Natural killer cell (primary cell): ENCODE measurements at regions not wholly inside any gene's neighbourhood (a gene's known extent, or its start where the extent isn't known, plus 50 kb on each side); places are given as distances from the start of the nearest gene placed in this dataset.

Experiments
- ATAC-seq, 3 donors: fragments of 150-1000 bp in 2 of 3; fragments of 200-7000 bp in 1 of 3; cut with Tn5 transposase; 1 replicate in 1 of 3; 2 replicates in 2 of 3; pipeline ENCODE4 v1.10.0; 2021; ENCODE audit warnings: mild to moderate bottlenecking in 2 of 3, moderate library complexity in 2 of 3
- DNase-seq, 2 donors: peaks; one replicate each; pipeline versions ENCODE4 v3.0.0 to v3.0.0-alpha.2; 2013 to 2021; ENCODE audit warnings: mixed read lengths in 1 of 2
- H3K27ac ChIP-seq: one replicate; pipeline ENCODE4 v1.5.1; 2013; ENCODE audit warnings: mild to moderate bottlenecking, low read length
- H3K27me3 ChIP-seq: one replicate; pipeline ENCODE4 v1.6.1; 2013; ENCODE audit warnings: low read length; ENCODE audit not compliant: control insufficient read depth, insufficient read depth
- H3K36me3 ChIP-seq: one replicate; pipeline ENCODE4 v1.6.1; 2013; ENCODE audit warnings: low read length; ENCODE audit not compliant: control insufficient read depth, insufficient read depth
- H3K4me1 ChIP-seq: one replicate; pipeline ENCODE4 v1.6.1; 2013; ENCODE audit warnings: low read length; ENCODE audit not compliant: control insufficient read depth, insufficient read depth
- H3K4me3 ChIP-seq: one replicate; pipeline ENCODE4 v1.5.1; 2013; ENCODE audit warnings: low read length
- H3K9me3 ChIP-seq: one replicate; pipeline ENCODE4 v1.6.1; 2013; ENCODE audit warnings: low read length; ENCODE audit not compliant: control insufficient read depth, insufficient read depth
- H3K27ac Mint-ChIP-seq, 2 donors: one replicate each; pipeline ENCODE4 v1.8.0; 2022; ENCODE audit warnings: mild to moderate bottlenecking in 2 of 2, mixed read lengths in 2 of 2, moderate library complexity in 1 of 2
- H3K27me3 Mint-ChIP-seq, 2 donors: one replicate each; pipeline ENCODE4 v1.8.0; 2022; ENCODE audit warnings: low read depth in 2 of 2, mixed read lengths in 2 of 2
- H3K36me3 Mint-ChIP-seq: one replicate; pipeline ENCODE4 v1.8.0; 2022; ENCODE audit warnings: mixed read lengths
- H3K4me1 Mint-ChIP-seq, 2 donors: one replicate each; pipeline ENCODE4 v1.8.0; 2022; ENCODE audit warnings: mixed read lengths in 2 of 2
- H3K4me3 Mint-ChIP-seq: one replicate; pipeline ENCODE4 v1.8.0; 2022; ENCODE audit warnings: mild to moderate bottlenecking, moderate library complexity, mixed read lengths
- H3K9me3 Mint-ChIP-seq, 2 donors: one replicate each; pipeline ENCODE4 v1.8.0; 2022; ENCODE audit warnings: mixed read lengths in 2 of 2
- WGBS: methylation state at CpG from one replicate; pipeline ENCODE4 v1.1.7; 2013; ENCODE audit warnings: missing lambda C conversion rate; ENCODE audit not compliant: insufficient coverage; 5-methylcytosine and 5-hydroxymethylcytosine counted together
- intact Hi-C: fragments of 100-400 bp; cut with micrococcal nuclease; formaldehyde crosslinking; loops from one replicate; pipeline ENCODE4 v1.14.2; 2022
- TF ChIP-seq, protein P1 (sequence below): fragments of 200-600 bp; IDR thresholded peaks from one replicate; pipeline ENCODE4 v1.8.0; 2022; ENCODE audit warnings: antibody characterized with exemption

DNA sequence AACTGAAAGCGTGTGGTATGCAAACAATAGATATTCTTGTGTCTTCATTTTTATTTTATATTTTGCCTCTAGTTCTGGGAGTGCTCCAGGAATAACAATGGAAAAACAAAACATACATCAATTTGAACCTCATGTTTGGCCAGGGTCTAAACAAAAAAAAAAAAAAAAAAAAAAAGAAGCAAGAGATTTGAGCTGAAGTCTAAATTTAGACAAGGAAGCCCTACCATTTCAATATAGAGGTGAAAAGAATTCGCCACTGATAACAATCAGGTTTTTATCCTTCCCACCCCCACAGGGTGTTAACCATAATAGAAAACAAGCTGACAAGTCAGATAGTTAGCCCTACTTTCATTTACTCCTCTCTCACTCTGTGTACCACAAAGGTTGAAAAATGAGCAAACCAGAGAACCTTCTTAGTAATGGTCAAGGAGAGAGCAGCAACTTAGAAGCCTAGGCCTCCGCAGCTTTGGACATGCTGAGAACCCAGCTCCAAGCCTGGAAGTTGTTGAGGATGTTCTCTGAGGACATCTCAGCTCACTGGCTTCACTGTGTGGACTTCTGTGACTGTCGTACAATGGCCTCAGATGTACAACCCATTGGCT, 118.2 kb upstream of the HMHB1 start:
- Histone ChIP-seq H3K36me3 (no peaks in the 10 kb centered on the region), H3K4me1 (peaks cover 29% of the 10 kb centered on the region), H3K27me3 (no peaks in the 10 kb centered on the region), H3K27ac (peak overlapping the region; percentile 67), H3K9me3 (no peaks in the 10 kb centered on the region), H3K4me3 (no peak overlapping the region)
- WGBS: 49% methylated on average over 2 of the region's 4 CpGs
- ATAC-seq (peak; percentile 87 to 94 (median 88)), DNase-seq (peak; percentile 16 to 61)
- intact Hi-C loops: loop anchor here (10.0 kb wide), 1 partner anchor 689 kb away; no protein-coding TSS in a partner anchor
- Mint-ChIP-seq H3K4me1 (peaks cover 47 to 73% of the 10 kb centered on the region in 2 donors), H3K27me3 (peaks cover 0 to 7% of the 10 kb centered on the region in 2 donors), H3K36me3 (peaks cover 20% of the 10 kb centered on the region), H3K9me3 (peaks cover 6 to 8% of the 10 kb centered on the region in 2 donors), H3K27ac (peak overlapping the region; percentile 82 to 85), H3K4me3 (peak overlapping the region; percentile 78)
- TF ChIP-seq, protein P1, sequence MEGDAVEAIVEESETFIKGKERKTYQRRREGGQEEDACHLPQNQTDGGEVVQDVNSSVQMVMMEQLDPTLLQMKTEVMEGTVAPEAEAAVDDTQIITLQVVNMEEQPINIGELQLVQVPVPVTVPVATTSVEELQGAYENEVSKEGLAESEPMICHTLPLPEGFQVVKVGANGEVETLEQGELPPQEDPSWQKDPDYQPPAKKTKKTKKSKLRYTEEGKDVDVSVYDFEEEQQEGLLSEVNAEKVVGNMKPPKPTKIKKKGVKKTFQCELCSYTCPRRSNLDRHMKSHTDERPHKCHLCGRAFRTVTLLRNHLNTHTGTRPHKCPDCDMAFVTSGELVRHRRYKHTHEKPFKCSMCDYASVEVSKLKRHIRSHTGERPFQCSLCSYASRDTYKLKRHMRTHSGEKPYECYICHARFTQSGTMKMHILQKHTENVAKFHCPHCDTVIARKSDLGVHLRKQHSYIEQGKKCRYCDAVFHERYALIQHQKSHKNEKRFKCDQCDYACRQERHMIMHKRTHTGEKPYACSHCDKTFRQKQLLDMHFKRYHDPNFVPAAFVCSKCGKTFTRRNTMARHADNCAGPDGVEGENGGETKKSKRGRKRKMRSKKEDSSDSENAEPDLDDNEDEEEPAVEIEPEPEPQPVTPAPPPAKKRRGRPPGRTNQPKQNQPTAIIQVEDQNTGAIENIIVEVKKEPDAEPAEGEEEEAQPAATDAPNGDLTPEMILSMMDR: no peak

DNA sequence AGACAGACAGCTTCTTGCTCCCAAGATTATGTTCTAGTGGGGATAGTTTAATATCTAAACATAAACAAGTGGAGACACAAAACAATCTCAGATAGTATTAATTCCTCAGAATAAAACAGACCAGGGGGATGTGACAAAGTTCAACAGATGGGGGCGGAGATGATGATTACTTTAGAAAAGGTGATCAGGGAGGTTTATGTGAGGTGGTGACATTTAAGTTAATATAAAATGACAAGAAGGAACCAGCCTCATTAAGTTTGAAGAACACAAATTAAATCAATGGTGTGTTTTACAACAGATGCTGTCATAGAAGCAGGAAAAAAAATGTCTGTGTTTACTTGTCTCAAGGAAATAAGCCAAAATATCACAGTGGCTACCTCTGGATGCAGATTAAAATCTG, 119.6 kb upstream of the HMHB1 start:
- no peak for DNase-seq
- TF ChIP-seq, protein P1: no peak
- H3K4me1 Mint-ChIP-seq: peaks cover 42 to 59% of the 10 kb centered on the region in 2 donors
- intact Hi-C loops: loop anchor here (10.0 kb wide), 1 partner anchor 688 kb away; no protein-coding TSS in a partner anchor
- peaks cover 0 to 7% of the 10 kb centered on the region in 2 donors for H3K27me3 Mint-ChIP-seq
- no peak overlapping the region for H3K4me3 ChIP-seq
- H3K27ac Mint-ChIP-seq: no peak overlapping the region
- no peak for ATAC-seq
- no peaks in the 10 kb centered on the region for H3K27me3 ChIP-seq
- H3K36me3 ChIP-seq: no peaks in the 10 kb centered on the region
- H3K9me3 Mint-ChIP-seq: peaks cover 6 to 8% of the 10 kb centered on the region in 2 donors
- no peak overlapping the region for H3K27ac ChIP-seq
- H3K9me3 ChIP-seq: no peaks in the 10 kb centered on the region
- WGBS: 100% methylated on average over 1 of the region's 1 CpG
- peaks cover 20% of the 10 kb centered on the region for H3K36me3 Mint-ChIP-seq
- peak overlapping the region; percentile 43 for H3K4me3 Mint-ChIP-seq
- peaks cover 29% of the 10 kb centered on the region for H3K4me1 ChIP-seq

DNA sequence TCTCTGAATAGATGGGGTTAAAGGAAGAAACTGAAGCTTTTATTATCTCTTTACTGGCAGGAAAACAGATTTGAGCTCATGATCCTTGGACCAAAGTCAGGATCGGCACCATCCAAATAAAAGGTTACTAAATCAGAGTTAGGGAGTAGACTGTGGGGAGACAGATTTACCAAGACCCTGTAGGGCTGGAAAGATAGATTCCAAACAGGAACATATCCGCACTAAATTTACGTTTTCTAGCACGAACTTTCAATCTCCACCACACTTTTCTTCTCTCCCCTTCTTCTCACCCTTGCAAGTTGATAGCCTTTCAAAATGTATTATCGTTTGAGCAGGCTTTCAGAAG, 120.0 kb upstream of the HMHB1 start:
- intact Hi-C loops: loop anchor here (10.0 kb wide), 1 partner anchor 687 kb away; no protein-coding TSS in a partner anchor
- H3K4me1 Mint-ChIP-seq: peaks cover 42 to 55% of the 10 kb centered on the region in 2 donors
- peaks cover 29% of the 10 kb centered on the region for H3K4me1 ChIP-seq

More for the DNA sequence above, 120.0 kb upstream of the HMHB1 start:
- H3K36me3 Mint-ChIP-seq: peaks cover 20% of the 10 kb centered on the region
- no peaks in the 10 kb centered on the region for H3K27me3 ChIP-seq
- no peaks in the 10 kb centered on the region for H3K36me3 ChIP-seq
- H3K9me3 Mint-ChIP-seq: peaks cover 6 to 8% of the 10 kb centered on the region in 2 donors
- no peak overlapping the region for H3K27ac ChIP-seq
- H3K27me3 Mint-ChIP-seq: peaks cover 0 to 7% of the 10 kb centered on the region in 2 donors
- no peak for DNase-seq
- ATAC-seq: no peak
- peak overlapping the region; percentile 21 for H3K4me3 Mint-ChIP-seq
- no peak overlapping the region for H3K4me3 ChIP-seq
- TF ChIP-seq, protein P1: no peak
- no peak overlapping the region for H3K27ac Mint-ChIP-seq
- 98% methylated on average over 5 of the region's 5 CpGs for WGBS
- H3K9me3 ChIP-seq: no peaks in the 10 kb centered on the region
